C4-2B (cell line): ENCODE measurements at regions not wholly inside any gene's neighbourhood (a gene's known extent, or its start where the extent isn't known, plus 50 kb on each side); places are given as distances from the start of the nearest gene placed in this dataset.

Experiments
- ZFX ChIP-seq: fragments of 450-650 bp; IDR thresholded peaks from 2 replicates; pipeline ENCODE4 v1.6.1; 2017
- TF ChIP-seq, protein P1 (sequence below): fragments of 450-650 bp; conservative IDR thresholded peaks from 2 replicates; pipeline ENCODE4 v1.5.1; 2017; ENCODE audit warnings: mild to moderate bottlenecking

- TF ChIP-seq, protein P1, sequence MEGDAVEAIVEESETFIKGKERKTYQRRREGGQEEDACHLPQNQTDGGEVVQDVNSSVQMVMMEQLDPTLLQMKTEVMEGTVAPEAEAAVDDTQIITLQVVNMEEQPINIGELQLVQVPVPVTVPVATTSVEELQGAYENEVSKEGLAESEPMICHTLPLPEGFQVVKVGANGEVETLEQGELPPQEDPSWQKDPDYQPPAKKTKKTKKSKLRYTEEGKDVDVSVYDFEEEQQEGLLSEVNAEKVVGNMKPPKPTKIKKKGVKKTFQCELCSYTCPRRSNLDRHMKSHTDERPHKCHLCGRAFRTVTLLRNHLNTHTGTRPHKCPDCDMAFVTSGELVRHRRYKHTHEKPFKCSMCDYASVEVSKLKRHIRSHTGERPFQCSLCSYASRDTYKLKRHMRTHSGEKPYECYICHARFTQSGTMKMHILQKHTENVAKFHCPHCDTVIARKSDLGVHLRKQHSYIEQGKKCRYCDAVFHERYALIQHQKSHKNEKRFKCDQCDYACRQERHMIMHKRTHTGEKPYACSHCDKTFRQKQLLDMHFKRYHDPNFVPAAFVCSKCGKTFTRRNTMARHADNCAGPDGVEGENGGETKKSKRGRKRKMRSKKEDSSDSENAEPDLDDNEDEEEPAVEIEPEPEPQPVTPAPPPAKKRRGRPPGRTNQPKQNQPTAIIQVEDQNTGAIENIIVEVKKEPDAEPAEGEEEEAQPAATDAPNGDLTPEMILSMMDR = no peak
- no peak for TF ChIP-seq ZFX
Observed at GRCh38 chr2:59706729-59707128, 846.7 kb downstream of the BCL11A start.
